ENCODE measurements at regions not wholly inside any gene's neighbourhood (a gene's known extent, or its start where the extent isn't known, plus 50 kb on each side); places are given as distances from the start of the nearest gene placed in this dataset.

- Mint-ChIP-seq H3K4me3 (ENCODE audit: unreplicated experiment) (no peak overlapping the region), H3K27ac (ENCODE audit: unreplicated experiment) (peak overlapping the region; percentile 34), H3K36me3 (ENCODE audit: low read depth, unreplicated experiment) (peaks cover under 1% of the 10 kb centered on the region), H3K9me3 (ENCODE audit: unreplicated experiment) (peaks cover 9% of the 10 kb centered on the region), H3K27me3 (ENCODE audit: low read depth, unreplicated experiment) (peaks cover 34% of the 10 kb centered on the region), H3K4me1 (ENCODE audit: low read depth, unreplicated experiment) (peaks cover 7% of the 10 kb centered on the region)
- Histone ChIP-seq H3K36me3 (ENCODE audit: insufficient read depth, low read length) (no peaks in the 10 kb centered on the region), H3K4me1 (ENCODE audit: insufficient read depth, low read length) (no peaks in the 10 kb centered on the region), H3K9ac (ENCODE audit: low read length) (no peak overlapping the region), H4K20me1 (ENCODE audit: insufficient read depth, low read length) (no peaks in the 10 kb centered on the region), H3K79me2 (ENCODE audit: insufficient read depth, low read length) (no peaks in the 10 kb centered on the region), H2AFZ (ENCODE audit: low read depth, low read length) (no peak overlapping the region), H3K4me2 (ENCODE audit: low read length) (no peak overlapping the region), H3K27me3 (ENCODE audit: insufficient read depth, low read length) (no peaks in the 10 kb centered on the region), H3K27ac (ENCODE audit: low read depth, low read length) (no peak overlapping the region), H3K4me3 (ENCODE audit: insufficient read depth, low read depth, low read length) (no peak overlapping the region), H3K9me3 (ENCODE audit: insufficient read depth, low read depth, low read length) (no peaks in the 10 kb centered on the region)
- FAIRE-seq (no peak), DNase-seq (ENCODE audit: low read depth) (no peak)
- no peak for TF ChIP-seq EZH2 (IDR thresholded peaks at IDR 0.05; ENCODE audit: insufficient read depth, low read length)
Observed at GRCh38 chr1:213415691-213416380, 364.8 kb downstream of the RPS6KC1 start.

- no peak overlapping the region for H3K4me3 Mint-ChIP-seq (ENCODE audit: unreplicated experiment)
Observed at GRCh38 chr1:213416461-213417224, 365.6 kb downstream of the RPS6KC1 start.

More at GRCh38 chr1:213416461-213417224, 365.6 kb downstream of the RPS6KC1 start:
- no peaks in the 10 kb centered on the region for H3K4me1 ChIP-seq (ENCODE audit: insufficient read depth, low read length)
- FAIRE-seq (no peak), DNase-seq (ENCODE audit: low read depth) (no peak)
- no peak for TF ChIP-seq CTCF (IDR thresholded peaks at IDR 0.05; ENCODE audit: insufficient read depth, low read depth, low read length)
- no peak for TF ChIP-seq EZH2 (IDR thresholded peaks at IDR 0.05; ENCODE audit: insufficient read depth, low read length)
- H3K27me3 ChIP-seq (ENCODE audit: insufficient read depth, low read length), result no peaks in the 10 kb centered on the region
- Mint-ChIP-seq H3K36me3 (ENCODE audit: low read depth, unreplicated experiment) (no peaks in the 10 kb centered on the region), H3K4me1 (ENCODE audit: low read depth, unreplicated experiment) (peaks cover 7% of the 10 kb centered on the region), H3K9me3 (ENCODE audit: unreplicated experiment) (peaks cover 7% of the 10 kb centered on the region), H3K27ac (ENCODE audit: unreplicated experiment) (no peak overlapping the region), H3K27me3 (ENCODE audit: low read depth, unreplicated experiment) (peaks cover 34% of the 10 kb centered on the region)
- no peak overlapping the region for H3K4me3 ChIP-seq (ENCODE audit: insufficient read depth, low read depth, low read length)
- no peak overlapping the region for H2AFZ ChIP-seq (ENCODE audit: low read depth, low read length)
- H3K79me2 ChIP-seq (ENCODE audit: insufficient read depth, low read length), result no peaks in the 10 kb centered on the region
- H3K9me3 ChIP-seq (ENCODE audit: insufficient read depth, low read depth, low read length), result no peaks in the 10 kb centered on the region
- no peaks in the 10 kb centered on the region for H3K36me3 ChIP-seq (ENCODE audit: insufficient read depth, low read length)
- H4K20me1 ChIP-seq (ENCODE audit: insufficient read depth, low read length), result no peaks in the 10 kb centered on the region
- H3K9ac ChIP-seq (ENCODE audit: low read length), result no peak overlapping the region
- H3K27ac ChIP-seq (ENCODE audit: low read depth, low read length), result no peak overlapping the region
- no peak overlapping the region for H3K4me2 ChIP-seq (ENCODE audit: low read length)
